ENCODE measurements at regions not wholly inside any gene's neighbourhood (a gene's known extent, or its start where the extent isn't known, plus 50 kb on each side); places are given as distances from the start of the nearest gene placed in this dataset.
"Not testable (repeated sequence)": the region's sequence is repeated elsewhere in the genome, so short reads cannot be mapped to it uniquely, and the experiment has no call there.

- TF ChIP-seq POLR2A (IDR thresholded peaks at IDR 0.05; ENCODE audit: low read length) (no peak), GATA1 (IDR thresholded peaks at IDR 0.05; ENCODE audit: low read depth, low read length) (no peak)
Measured at GRCh38 chr16:27649021-27649420, 99.1 kb downstream of the KATNIP start.

GRCh38 chr16:27650073-27650701 is 100.2 kb downstream of the KATNIP start:
- no peak for TF ChIP-seq GATA1 (IDR thresholded peaks at IDR 0.05; ENCODE audit: low read depth, low read length)
- TF ChIP-seq POLR2A (IDR thresholded peaks at IDR 0.05; ENCODE audit: low read length) = no peak

More at GRCh38 chr16:27649021-27649420, 99.1 kb downstream of the KATNIP start:
- DNase-seq = no peak

GRCh38 chr16:27651301-27651700 is 101.4 kb downstream of the KATNIP start:
- TF ChIP-seq POLR2A (IDR thresholded peaks at IDR 0.05; ENCODE audit: low read length) (no peak), GATA1 (IDR thresholded peaks at IDR 0.05; ENCODE audit: low read depth, low read length) (no peak)
- no peak for DNase-seq

More at GRCh38 chr16:27650073-27650701, 100.2 kb downstream of the KATNIP start:
- DNase-seq = no peak

- DNase-seq = no peak
- TF ChIP-seq GATA1 (IDR thresholded peaks at IDR 0.05; ENCODE audit: low read depth, low read length) (no peak), POLR2A (IDR thresholded peaks at IDR 0.05; ENCODE audit: low read length) (no peak)
Measured at GRCh38 chr16:27657811-27658210, 107.9 kb downstream of the KATNIP start.

GRCh38 chr16:27660507-27660906 is 110.6 kb downstream of the KATNIP start:
- no peak for TF ChIP-seq GATA1 (IDR thresholded peaks at IDR 0.05; ENCODE audit: low read depth, low read length)
- no peak for TF ChIP-seq POLR2A (IDR thresholded peaks at IDR 0.05; ENCODE audit: low read length)
- DNase-seq = no peak

GRCh38 chr16:27663235-27663634 is 113.3 kb downstream of the KATNIP start:
- DNase-seq = not testable (repeated sequence)

GRCh38 chr16:27665881-27666280 is 115.9 kb downstream of the KATNIP start:
- DNase-seq = no peak
- TF ChIP-seq GATA1 (IDR thresholded peaks at IDR 0.05; ENCODE audit: low read depth, low read length) (no peak), POLR2A (IDR thresholded peaks at IDR 0.05; ENCODE audit: low read length) (no peak)

DNA sequence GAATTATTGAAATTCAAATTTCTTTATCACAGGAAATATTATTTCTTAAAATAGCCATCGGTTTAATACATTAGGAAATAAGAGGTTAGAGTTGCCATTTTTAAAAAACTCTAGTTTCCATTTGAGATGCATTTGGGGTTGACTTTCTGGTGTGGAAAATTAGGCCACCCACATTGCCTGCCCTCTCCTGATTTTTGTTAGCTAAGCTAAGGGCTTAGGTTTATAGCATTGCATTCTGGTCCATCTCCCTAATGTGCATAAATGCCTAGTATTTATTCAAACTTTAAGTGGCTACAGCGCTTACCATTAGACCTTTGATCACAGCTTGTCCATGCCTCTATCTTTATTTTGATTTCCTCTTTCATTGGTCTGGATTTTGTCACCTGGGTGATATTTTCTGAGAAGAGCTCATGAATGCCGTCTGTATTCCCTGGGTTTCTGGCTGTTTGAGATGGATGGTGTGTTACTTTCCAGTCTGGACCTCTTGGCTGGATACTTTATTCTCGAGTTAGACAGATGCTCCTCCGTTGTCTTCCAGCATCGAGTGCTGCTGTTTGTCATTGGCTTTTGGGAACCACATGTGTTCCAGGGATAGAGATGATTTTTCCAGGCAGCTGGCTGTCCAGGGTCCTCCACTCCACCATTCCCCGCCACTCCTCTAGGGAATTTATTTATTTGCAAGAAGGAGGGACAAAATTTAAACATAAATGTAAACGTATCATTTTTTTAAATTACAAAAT is 120.3 kb downstream of the KATNIP start:
- DNase-seq = no peak
- no peak for TF ChIP-seq POLR2A (IDR thresholded peaks at IDR 0.05; ENCODE audit: low read length)
- no peak for TF ChIP-seq GATA1 (IDR thresholded peaks at IDR 0.05; ENCODE audit: low read depth, low read length)

- no peak for TF ChIP-seq POLR2A (IDR thresholded peaks at IDR 0.05; ENCODE audit: low read length)
- no peak for DNase-seq
Measured at GRCh38 chr16:27671410-27671809, 121.5 kb downstream of the KATNIP start.

GRCh38 chr16:27676839-27677238 is 126.9 kb downstream of the KATNIP start:
- DNase-seq = no peak
- TF ChIP-seq GATA1 (IDR thresholded peaks at IDR 0.05; ENCODE audit: low read depth, low read length) (no peak), POLR2A (IDR thresholded peaks at IDR 0.05; ENCODE audit: low read length) (no peak)

- no peak for DNase-seq
- no peak for TF ChIP-seq GATA1 (IDR thresholded peaks at IDR 0.05; ENCODE audit: low read depth, low read length)
- TF ChIP-seq POLR2A (IDR thresholded peaks at IDR 0.05; ENCODE audit: low read length) = no peak
Measured at GRCh38 chr16:27677263-27677662, 127.3 kb downstream of the KATNIP start.

DNA sequence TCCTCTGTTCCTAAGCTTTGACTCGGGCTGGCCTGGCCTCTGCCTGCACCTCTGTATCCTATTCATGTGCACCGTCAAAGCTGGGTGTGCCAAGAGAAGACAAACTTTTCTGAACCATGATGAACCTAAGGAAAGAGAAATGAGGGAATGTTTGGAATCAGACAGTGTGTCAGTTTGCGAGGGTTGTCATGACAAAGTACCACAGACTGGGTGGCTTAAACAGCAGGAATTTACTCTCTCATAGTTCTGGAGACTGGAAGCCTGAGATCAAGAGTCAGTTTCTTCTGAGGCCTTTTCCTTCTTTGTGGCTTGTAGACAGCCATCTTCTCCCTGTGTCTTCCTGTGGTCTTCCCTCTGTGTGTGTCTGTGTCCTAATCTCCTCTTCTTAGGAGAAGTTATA is 129.0 kb downstream of the KATNIP start:
- TF ChIP-seq GATA1 (IDR thresholded peaks at IDR 0.05; ENCODE audit: low read depth, low read length) (no peak), POLR2A (IDR thresholded peaks at IDR 0.05; ENCODE audit: low read length) (no peak)

GRCh38 chr16:27679899-27680298 is 130.0 kb downstream of the KATNIP start:
- TF ChIP-seq POLR2A (IDR thresholded peaks at IDR 0.05; ENCODE audit: low read length) (no peak), GATA1 (IDR thresholded peaks at IDR 0.05; ENCODE audit: low read depth, low read length) (no peak)
- no peak for DNase-seq

More for the DNA sequence above, 129.0 kb downstream of the KATNIP start:
- no peak for DNase-seq

GRCh38 chr16:27681681-27682080 is 131.7 kb downstream of the KATNIP start:
- DNase-seq = no peak
- no peak for TF ChIP-seq POLR2A (IDR thresholded peaks at IDR 0.05; ENCODE audit: low read length)
- no peak for TF ChIP-seq GATA1 (IDR thresholded peaks at IDR 0.05; ENCODE audit: low read depth, low read length)

- TF ChIP-seq POLR2A (IDR thresholded peaks at IDR 0.05; ENCODE audit: low read length) = no peak
- no peak for TF ChIP-seq GATA1 (IDR thresholded peaks at IDR 0.05; ENCODE audit: low read depth, low read length)
- DNase-seq = no peak
Measured at GRCh38 chr16:27684047-27684446, 134.1 kb downstream of the KATNIP start.

Data from erythroblast (primary cell).